ENCODE measurements at regions not wholly inside any gene's neighbourhood (a gene's known extent, or its start where the extent isn't known, plus 50 kb on each side); places are given as distances from the start of the nearest gene placed in this dataset.

GRCh38 chr6:4017058-4017739 lies 61.7 kb downstream of the FAM217A start:
- Histone ChIP-seq H3K36me3 (peaks cover 0 to 20% (median 0%) of the 10 kb centered on the region in 3 donors), H3K4me3 (peak overlapping the region; percentile 57 to 92 (median 66)), H3K27ac (peak overlapping the region; percentile 93 to 98 (median 96)), H3K9me3 (no peaks in the 10 kb centered on the region), H3K27me3 (no peaks in the 10 kb centered on the region), H3K4me1 (peaks cover 24 to 51% (median 33%) of the 10 kb centered on the region in 3 donors)
- 0 to 3% methylated on average over 2 of the region's 2 CpGs for WGBS, 2 donors
- intact Hi-C loops (cut with DNase I), result no loop called here
- TF ChIP-seq CTCF (IDR thresholded peaks at IDR 0.05) (no peak), POLR2A (IDR thresholded peaks at IDR 0.05) (no peak)
- DNase-seq, result no peak

- intact Hi-C loops (cut with DNase I), result no loop called here
- 0 to 1% methylated on average over 9 of the region's 9 CpGs for WGBS, 2 donors
- no peaks in the 10 kb centered on the region for H3K27me3 ChIP-seq
- no peak for TF ChIP-seq CTCF (IDR thresholded peaks at IDR 0.05)
- H3K9me3 ChIP-seq, result no peaks in the 10 kb centered on the region
- no peak for DNase-seq
- H3K36me3 ChIP-seq, result peaks cover 0 to 17% (median 0%) of the 10 kb centered on the region in 3 donors
- peak overlapping the region; percentile 57 to 92 (median 66) for H3K4me3 ChIP-seq
- peaks cover 29 to 57% (median 33%) of the 10 kb centered on the region in 3 donors for H3K4me1 ChIP-seq
- H3K27ac ChIP-seq, result peak overlapping the region; percentile 93 to 98 (median 96)
Observed at GRCh38 chr6:4017834-4018170, 61.1 kb downstream of the FAM217A start.

- Histone ChIP-seq H3K4me3 (peak overlapping the region; percentile 57 to 92 (median 66)), H3K36me3 (peaks cover 0 to 15% (median 0%) of the 10 kb centered on the region in 3 donors), H3K4me1 (peaks cover 34 to 62% (median 34%) of the 10 kb centered on the region in 3 donors), H3K27me3 (no peaks in the 10 kb centered on the region), H3K27ac (peak overlapping the region; percentile 93 to 98 (median 96)), H3K9me3 (no peaks in the 10 kb centered on the region)
- TF ChIP-seq CTCF (IDR thresholded peaks at IDR 0.05) (peak in 5 of 6 experiments; percentile 24 to 52 (median 39)), POLR2A (IDR thresholded peaks at IDR 0.05) (peak in 3 of 4 donors; percentile 84 to 96 (median 89))
- intact Hi-C loops (cut with DNase I), result no loop called here
- peak; percentile 67 for DNase-seq
- WGBS, 2 donors, result 0% methylated on average over 16 to 43 of the region's 62 CpGs
Observed at GRCh38 chr6:4018171-4018923, 60.6 kb downstream of the FAM217A start.

Small RNA genes in the stretch of these regions (small RNA-seq; reads per million reads assigned to genes)
- 0 reads per million in 4 donors for gene AL590004.1
